ENCODE measurements at regions not wholly inside any gene's neighbourhood (a gene's known extent, or its start where the extent isn't known, plus 50 kb on each side); places are given as distances from the start of the nearest gene placed in this dataset.

GRCh38 chr11:107259811-107260221 is 197.8 kb downstream of the CWF19L2 start:
- no peak for TF ChIP-seq EZH2phosphoT487 (IDR thresholded peaks at IDR 0.05; ENCODE audit: insufficient read depth, low read depth)
- no peak for TF ChIP-seq EZH2 (IDR thresholded peaks at IDR 0.05; ENCODE audit: insufficient read depth, poor library complexity, severe bottlenecking)
